ENCODE measurements at regions not wholly inside any gene's neighbourhood (a gene's known extent, or its start where the extent isn't known, plus 50 kb on each side); places are given as distances from the start of the nearest gene placed in this dataset.

GRCh38 chr18:76233876-76234675 is 261.0 kb downstream of the ZNF516 start:
- TF ChIP-seq POLR2A (IDR thresholded peaks at IDR 0.05) (no peak), CTCF (IDR thresholded peaks at IDR 0.05) (no peak)
